HepG2 (cell line): ENCODE measurements at regions not wholly inside any gene's neighbourhood (a gene's known extent, or its start where the extent isn't known, plus 50 kb on each side); places are given as distances from the start of the nearest gene placed in this dataset.

Experiments
- CREB1 ChIP-seq, 2 experiments: fragments of 450-650 bp in 1 of 2; IDR thresholded peaks; 2 replicates each; pipeline ENCODE4 v1.6.1; 2016 to 2017; ENCODE audit warnings: control low read depth in 1 of 2, mild to moderate bottlenecking in 1 of 2, missing compliant biosample characterization in 1 of 2, missing genetic modification characterization in 1 of 2
- EED ChIP-seq: sonication (generic); formaldehyde crosslinking; IDR thresholded peaks from 2 replicates; pipeline ENCODE4 v1.5.0; 2020; ENCODE audit warnings: mild to moderate bottlenecking, missing genetic modification reagents
- JUN ChIP-seq: sonication (generic); formaldehyde crosslinking; IDR thresholded peaks from 2 replicates; pipeline ENCODE4 v1.4.0; 2020; ENCODE audit warnings: mild to moderate bottlenecking, missing genetic modification reagents
- KLF15 ChIP-seq: sonication (generic); formaldehyde crosslinking; IDR thresholded peaks from 2 replicates; pipeline ENCODE4 v1.8.1; 2023; ENCODE audit warnings: borderline replicate concordance, mild to moderate bottlenecking, inconsistent platforms, missing genetic modification reagents, mixed read lengths
- MZF1 ChIP-seq: sonication (generic); formaldehyde crosslinking; IDR thresholded peaks from 2 replicates; pipeline ENCODE4 v1.8.1; 2023; ENCODE audit warnings: mild to moderate bottlenecking, missing genetic modification reagents, borderline replicate concordance
- POLR2A ChIP-seq, 2 experiments: IDR thresholded peaks; 2 replicates each; pipeline ENCODE4 v1.6.1; 2011; ENCODE audit warnings: low read depth in 2 of 2, low read length in 2 of 2, mild to moderate bottlenecking in 1 of 2, moderate library complexity in 1 of 2; ENCODE audit not compliant: insufficient read depth in 1 of 2
- SMARCC2 ChIP-seq: fragments of 450-650 bp; IDR thresholded peaks from 2 replicates; pipeline ENCODE4 v1.6.1; 2017; ENCODE audit warnings: antibody characterized with exemption, mild to moderate bottlenecking
- SP2 ChIP-seq: sonication (generic); formaldehyde crosslinking; IDR thresholded peaks from 2 replicates; pipeline ENCODE4 v1.5.1; 2020; ENCODE audit warnings: mild to moderate bottlenecking, missing genetic modification reagents
- TCF12 ChIP-seq, 2 experiments: fragments of 450-650 bp in 1 of 2; sonication (generic) in 1 of 2; formaldehyde crosslinking in 1 of 2; IDR thresholded peaks; 2 replicates each; pipeline versions ENCODE4 v1.6.1 to v1.8.0; 2017 to 2022; ENCODE audit warnings: antibody characterized with exemption in 1 of 2, mild to moderate bottlenecking in 1 of 2, missing genetic modification reagents in 1 of 2, moderate library complexity in 1 of 2
- TRIM24 ChIP-seq: sonication (generic); formaldehyde crosslinking; IDR thresholded peaks from 2 replicates; pipeline ENCODE4 v1.8.0; 2022; ENCODE audit warnings: mild to moderate bottlenecking, missing genetic modification reagents
- ZC3H13 ChIP-seq: sonication (generic); formaldehyde crosslinking; IDR thresholded peaks from 2 replicates; pipeline ENCODE4 v1.8.1; 2023; ENCODE audit warnings: mild to moderate bottlenecking, missing genetic modification reagents, moderate library complexity
- ZKSCAN1 ChIP-seq: fragments of 150-350 bp; IDR thresholded peaks from 2 replicates; pipeline ENCODE4 v1.6.1; 2014; ENCODE audit warnings: low read length
- ZNF768 ChIP-seq: sonication (generic); formaldehyde crosslinking; IDR thresholded peaks from 2 replicates; pipeline ENCODE4 v1.4.0; 2020; ENCODE audit warnings: missing genetic modification reagents
- ZNF816 ChIP-seq: sonication (generic); formaldehyde crosslinking; IDR thresholded peaks from 2 replicates; pipeline ENCODE4 v1.8.0; 2022; ENCODE audit warnings: missing genetic modification reagents, mild to moderate bottlenecking, borderline replicate concordance
- TF ChIP-seq, protein P1 (sequence below): sonication (generic); formaldehyde crosslinking; IDR thresholded peaks from 2 replicates; pipeline ENCODE4 v1.9.0; 2021; ENCODE audit warnings: missing genetic modification reagents, borderline replicate concordance
- TF ChIP-seq, protein P2 (sequence below): sonication (generic); formaldehyde crosslinking; IDR thresholded peaks from 2 replicates; pipeline ENCODE4 v1.4.0; 2020; ENCODE audit warnings: missing genetic modification reagents
- TF ChIP-seq, protein P3 (sequence below): sonication (generic); formaldehyde crosslinking; IDR thresholded peaks from 2 replicates; pipeline ENCODE4 v1.4.0; 2020; ENCODE audit warnings: missing genetic modification reagents, borderline replicate concordance
- TF ChIP-seq, protein P4 (sequence below): sonication (generic); formaldehyde crosslinking; IDR thresholded peaks from 2 replicates; pipeline ENCODE4 v1.4.0; 2020; ENCODE audit warnings: mild to moderate bottlenecking, missing genetic modification reagents
- TF ChIP-seq, protein P5 (sequence below): IDR thresholded peaks from 2 replicates; pipeline ENCODE4 v1.6.1; 2016; ENCODE audit warnings: mild to moderate bottlenecking

DNA sequence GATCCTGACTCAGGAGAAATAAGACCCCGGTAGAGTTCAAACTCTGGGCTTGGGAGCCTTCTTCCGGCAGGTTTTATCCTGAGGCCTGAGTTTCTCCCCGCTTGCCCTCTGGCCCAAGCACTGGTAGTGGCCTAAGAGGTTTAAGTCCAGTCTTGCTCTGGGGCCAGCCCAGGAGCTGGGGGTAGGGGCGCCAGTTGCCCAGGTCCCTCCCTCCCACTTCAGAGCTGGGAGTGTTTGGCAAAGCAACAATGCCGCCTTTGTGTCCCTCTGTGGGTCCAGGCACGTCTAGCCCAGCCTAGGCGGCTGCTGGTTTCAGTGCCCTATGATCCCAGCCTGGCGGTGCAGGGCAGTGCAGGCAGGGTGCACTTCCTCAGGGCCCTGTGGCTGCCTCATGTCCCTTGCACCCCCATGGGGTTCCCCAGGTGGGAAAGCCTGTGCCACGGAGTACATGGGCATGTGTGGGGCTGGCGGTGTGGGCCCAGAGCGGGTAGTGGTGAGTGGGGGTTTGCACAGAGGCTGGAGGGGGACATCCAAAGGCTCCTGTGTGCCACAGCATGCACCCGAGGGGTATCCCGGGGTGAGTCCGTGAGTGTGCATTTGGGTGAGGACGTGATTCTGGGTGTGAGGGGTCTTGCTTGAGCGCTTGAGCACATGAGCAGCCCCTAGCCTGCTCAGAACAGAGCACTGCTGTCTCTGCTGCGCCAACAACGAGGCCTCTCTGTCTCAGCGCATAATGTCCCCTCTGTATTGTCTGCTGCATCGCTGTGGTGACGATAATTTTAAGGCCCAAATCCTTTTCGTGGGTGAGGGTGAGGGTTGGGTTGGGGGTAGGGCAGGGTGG is 61.7 kb upstream of the PSD2 start (continued):
- TF ChIP-seq, protein P1, sequence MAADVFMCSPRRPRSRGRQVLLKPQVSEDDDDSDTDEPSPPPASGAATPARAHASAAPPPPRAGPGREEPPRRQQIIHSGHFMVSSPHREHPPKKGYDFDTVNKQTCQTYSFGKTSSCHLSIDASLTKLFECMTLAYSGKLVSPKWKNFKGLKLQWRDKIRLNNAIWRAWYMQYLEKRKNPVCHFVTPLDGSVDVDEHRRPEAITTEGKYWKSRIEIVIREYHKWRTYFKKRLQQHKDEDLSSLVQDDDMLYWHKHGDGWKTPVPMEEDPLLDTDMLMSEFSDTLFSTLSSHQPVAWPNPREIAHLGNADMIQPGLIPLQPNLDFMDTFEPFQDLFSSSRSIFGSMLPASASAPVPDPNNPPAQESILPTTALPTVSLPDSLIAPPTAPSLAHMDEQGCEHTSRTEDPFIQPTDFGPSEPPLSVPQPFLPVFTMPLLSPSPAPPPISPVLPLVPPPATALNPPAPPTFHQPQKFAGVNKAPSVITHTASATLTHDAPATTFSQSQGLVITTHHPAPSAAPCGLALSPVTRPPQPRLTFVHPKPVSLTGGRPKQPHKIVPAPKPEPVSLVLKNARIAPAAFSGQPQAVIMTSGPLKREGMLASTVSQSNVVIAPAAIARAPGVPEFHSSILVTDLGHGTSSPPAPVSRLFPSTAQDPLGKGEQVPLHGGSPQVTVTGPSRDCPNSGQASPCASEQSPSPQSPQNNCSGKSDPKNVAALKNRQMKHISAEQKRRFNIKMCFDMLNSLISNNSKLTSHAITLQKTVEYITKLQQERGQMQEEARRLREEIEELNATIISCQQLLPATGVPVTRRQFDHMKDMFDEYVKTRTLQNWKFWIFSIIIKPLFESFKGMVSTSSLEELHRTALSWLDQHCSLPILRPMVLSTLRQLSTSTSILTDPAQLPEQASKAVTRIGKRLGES (CRISPR knock-in tag), result no peak
- TF ChIP-seq ZC3H13 (CRISPR knock-in tag), result no peak; the same call in none of the 2 replicates
- TF ChIP-seq, protein P2, sequence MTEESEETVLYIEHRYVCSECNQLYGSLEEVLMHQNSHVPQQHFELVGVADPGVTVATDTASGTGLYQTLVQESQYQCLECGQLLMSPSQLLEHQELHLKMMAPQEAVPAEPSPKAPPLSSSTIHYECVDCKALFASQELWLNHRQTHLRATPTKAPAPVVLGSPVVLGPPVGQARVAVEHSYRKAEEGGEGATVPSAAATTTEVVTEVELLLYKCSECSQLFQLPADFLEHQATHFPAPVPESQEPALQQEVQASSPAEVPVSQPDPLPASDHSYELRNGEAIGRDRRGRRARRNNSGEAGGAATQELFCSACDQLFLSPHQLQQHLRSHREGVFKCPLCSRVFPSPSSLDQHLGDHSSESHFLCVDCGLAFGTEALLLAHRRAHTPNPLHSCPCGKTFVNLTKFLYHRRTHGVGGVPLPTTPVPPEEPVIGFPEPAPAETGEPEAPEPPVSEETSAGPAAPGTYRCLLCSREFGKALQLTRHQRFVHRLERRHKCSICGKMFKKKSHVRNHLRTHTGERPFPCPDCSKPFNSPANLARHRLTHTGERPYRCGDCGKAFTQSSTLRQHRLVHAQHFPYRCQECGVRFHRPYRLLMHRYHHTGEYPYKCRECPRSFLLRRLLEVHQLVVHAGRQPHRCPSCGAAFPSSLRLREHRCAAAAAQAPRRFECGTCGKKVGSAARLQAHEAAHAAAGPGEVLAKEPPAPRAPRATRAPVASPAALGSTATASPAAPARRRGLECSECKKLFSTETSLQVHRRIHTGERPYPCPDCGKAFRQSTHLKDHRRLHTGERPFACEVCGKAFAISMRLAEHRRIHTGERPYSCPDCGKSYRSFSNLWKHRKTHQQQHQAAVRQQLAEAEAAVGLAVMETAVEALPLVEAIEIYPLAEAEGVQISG (CRISPR knock-in tag), result peak; percentile 94
- peak in 1 of 2 experiments; percentile 96; a peak in 2 of 4 replicates for TF ChIP-seq POLR2A (IDR thresholded peaks at IDR 0.05; ENCODE audit: insufficient read depth in 1 of 2, low read depth in 2 of 2, low read length in 2 of 2)
- no peak for TF ChIP-seq ZNF816 (CRISPR knock-in tag)
- TF ChIP-seq ZKSCAN1, result no peak
- TF ChIP-seq JUN, result no peak; the same call in 1 of the 2 replicates
- no peak for TF ChIP-seq KLF15 (CRISPR knock-in tag)
- no peak for TF ChIP-seq CREB1 (IDR thresholded peaks at IDR 0.05)
- TF ChIP-seq CREB1 (CRISPR knock-in tag; IDR thresholded peaks at IDR 0.05), result no peak
- no peak; the same call in 1 of the 2 replicates for TF ChIP-seq EED (CRISPR knock-in tag)
- TF ChIP-seq MZF1, result no peak
- TF ChIP-seq, protein P3, sequence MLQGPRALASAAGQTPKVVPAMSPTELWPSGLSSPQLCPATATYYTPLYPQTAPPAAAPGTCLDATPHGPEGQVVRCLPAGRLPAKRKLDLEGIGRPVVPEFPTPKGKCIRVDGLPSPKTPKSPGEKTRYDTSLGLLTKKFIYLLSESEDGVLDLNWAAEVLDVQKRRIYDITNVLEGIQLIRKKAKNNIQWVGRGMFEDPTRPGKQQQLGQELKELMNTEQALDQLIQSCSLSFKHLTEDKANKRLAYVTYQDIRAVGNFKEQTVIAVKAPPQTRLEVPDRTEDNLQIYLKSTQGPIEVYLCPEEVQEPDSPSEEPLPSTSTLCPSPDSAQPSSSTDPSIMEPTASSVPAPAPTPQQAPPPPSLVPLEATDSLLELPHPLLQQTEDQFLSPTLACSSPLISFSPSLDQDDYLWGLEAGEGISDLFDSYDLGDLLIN (CRISPR knock-in tag), result no peak
- TF ChIP-seq SMARCC2, result no peak
- TF ChIP-seq TRIM24 (CRISPR knock-in tag), result no peak
- TF ChIP-seq, protein P4, sequence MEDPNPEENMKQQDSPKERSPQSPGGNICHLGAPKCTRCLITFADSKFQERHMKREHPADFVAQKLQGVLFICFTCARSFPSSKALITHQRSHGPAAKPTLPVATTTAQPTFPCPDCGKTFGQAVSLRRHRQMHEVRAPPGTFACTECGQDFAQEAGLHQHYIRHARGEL, result no peak
- TF ChIP-seq, protein P5, sequence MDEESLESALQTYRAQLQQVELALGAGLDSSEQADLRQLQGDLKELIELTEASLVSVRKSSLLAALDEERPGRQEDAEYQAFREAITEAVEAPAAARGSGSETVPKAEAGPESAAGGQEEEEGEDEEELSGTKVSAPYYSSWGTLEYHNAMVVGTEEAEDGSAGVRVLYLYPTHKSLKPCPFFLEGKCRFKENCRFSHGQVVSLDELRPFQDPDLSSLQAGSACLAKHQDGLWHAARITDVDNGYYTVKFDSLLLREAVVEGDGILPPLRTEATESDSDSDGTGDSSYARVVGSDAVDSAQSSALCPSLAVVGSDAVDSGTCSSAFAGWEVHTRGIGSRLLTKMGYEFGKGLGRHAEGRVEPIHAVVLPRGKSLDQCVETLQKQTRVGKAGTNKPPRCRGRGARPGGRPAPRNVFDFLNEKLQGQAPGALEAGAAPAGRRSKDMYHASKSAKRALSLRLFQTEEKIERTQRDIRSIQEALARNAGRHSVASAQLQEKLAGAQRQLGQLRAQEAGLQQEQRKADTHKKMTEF, result peak; percentile 85
- peak; percentile 40; the same call in 1 of the 2 replicates for TF ChIP-seq SP2 (CRISPR knock-in tag)
- no peak for TF ChIP-seq TCF12 (IDR thresholded peaks at IDR 0.05)
- no peak; the same call in 1 of the 2 replicates for TF ChIP-seq TCF12 (CRISPR knock-in tag; IDR thresholded peaks at IDR 0.05)
- peak; percentile 94 for TF ChIP-seq ZNF768 (CRISPR knock-in tag)
